ENCODE measurements at regions not wholly inside any gene's neighbourhood (a gene's known extent, or its start where the extent isn't known, plus 50 kb on each side); places are given as distances from the start of the nearest gene placed in this dataset.

DNA sequence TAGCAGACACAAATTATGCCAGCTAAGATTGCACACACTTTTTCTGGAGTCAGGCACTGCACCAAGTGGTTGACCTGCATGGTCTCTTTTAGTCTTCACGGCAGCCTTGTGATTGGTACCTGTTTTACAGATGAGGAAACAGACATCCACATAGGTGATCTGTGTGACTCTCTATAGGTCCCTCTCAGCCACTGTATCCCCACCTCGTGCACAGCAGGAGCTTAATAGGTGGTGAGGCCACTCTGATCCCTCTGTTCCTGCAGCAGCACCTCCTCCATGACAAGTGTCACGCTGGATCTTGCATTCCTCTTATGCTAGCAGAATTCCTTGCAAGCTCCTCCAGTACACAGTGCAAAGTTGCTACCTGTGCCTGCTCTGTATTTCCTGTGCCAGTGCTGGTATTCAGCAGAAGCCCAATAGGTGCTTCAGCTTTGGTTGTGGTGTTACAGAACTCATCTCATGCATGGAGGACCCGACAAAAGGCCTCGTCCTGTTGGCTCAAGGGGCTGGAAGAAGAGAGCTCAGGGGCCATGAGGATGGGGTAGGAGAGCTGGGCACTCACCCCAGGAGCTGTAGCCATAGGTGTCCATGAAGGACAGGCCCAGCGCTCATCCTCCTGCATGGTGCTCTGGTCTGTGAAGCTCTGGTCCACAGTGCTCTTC lies 546.7 kb downstream of the PTPRU start:
- H3K27me3 ChIP-seq (ENCODE audit: control insufficient read depth, insufficient read depth, low read length), result no peaks in the 10 kb centered on the region
- H3K4me3 ChIP-seq (ENCODE audit: low read depth, low read length), result no peak overlapping the region
- TF ChIP-seq, protein P1, sequence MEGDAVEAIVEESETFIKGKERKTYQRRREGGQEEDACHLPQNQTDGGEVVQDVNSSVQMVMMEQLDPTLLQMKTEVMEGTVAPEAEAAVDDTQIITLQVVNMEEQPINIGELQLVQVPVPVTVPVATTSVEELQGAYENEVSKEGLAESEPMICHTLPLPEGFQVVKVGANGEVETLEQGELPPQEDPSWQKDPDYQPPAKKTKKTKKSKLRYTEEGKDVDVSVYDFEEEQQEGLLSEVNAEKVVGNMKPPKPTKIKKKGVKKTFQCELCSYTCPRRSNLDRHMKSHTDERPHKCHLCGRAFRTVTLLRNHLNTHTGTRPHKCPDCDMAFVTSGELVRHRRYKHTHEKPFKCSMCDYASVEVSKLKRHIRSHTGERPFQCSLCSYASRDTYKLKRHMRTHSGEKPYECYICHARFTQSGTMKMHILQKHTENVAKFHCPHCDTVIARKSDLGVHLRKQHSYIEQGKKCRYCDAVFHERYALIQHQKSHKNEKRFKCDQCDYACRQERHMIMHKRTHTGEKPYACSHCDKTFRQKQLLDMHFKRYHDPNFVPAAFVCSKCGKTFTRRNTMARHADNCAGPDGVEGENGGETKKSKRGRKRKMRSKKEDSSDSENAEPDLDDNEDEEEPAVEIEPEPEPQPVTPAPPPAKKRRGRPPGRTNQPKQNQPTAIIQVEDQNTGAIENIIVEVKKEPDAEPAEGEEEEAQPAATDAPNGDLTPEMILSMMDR (IDR thresholded peaks at IDR 0.05; ENCODE audit: insufficient read depth, low read length, poor library complexity, severe bottlenecking), result no peak
- DNase-seq (ENCODE audit: low read depth), result no peak
- no peaks in the 10 kb centered on the region for H3K36me3 ChIP-seq (ENCODE audit: control insufficient read depth, insufficient read depth, low read length)

DNA sequence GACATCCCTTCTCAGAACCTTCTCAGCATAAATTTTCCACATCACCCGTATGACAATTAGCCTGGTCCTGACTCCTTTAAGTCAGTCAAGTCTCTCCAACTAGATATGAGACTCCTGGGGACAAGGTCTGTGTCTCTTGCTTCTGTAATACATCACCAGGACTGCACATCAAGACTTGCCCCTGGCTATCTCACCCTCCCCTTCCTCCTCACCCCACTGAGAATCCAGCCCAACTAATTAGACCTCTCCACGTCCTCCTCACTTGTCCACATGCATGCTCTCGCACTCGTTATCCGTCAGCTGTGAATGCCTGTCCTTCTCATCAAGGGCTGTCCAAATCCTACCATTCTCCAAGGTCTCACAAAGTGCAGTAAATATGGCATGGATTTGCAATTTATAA lies 542.8 kb downstream of the PTPRU start:
- TF ChIP-seq, protein P1 (IDR thresholded peaks at IDR 0.05; ENCODE audit: insufficient read depth, low read length, poor library complexity, severe bottlenecking), result no peak

DNA sequence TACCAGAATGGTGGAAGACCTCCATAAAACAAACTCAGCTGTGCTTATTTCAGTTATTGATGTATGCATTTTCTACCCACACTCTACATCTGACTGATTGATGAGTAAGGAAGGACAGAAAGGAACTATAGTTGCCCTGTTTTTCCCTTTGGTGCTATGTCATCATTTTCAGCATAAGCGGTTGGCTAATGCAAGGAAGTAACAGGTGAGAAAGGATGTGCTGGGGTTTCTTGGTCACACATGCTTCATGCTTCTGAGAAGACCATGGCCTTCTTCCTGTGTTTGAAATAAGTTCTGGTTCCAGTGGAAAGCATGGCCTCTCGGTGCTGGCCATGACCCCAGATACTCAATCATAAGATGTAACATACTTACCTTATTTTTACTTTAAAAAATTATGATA lies 541.2 kb downstream of the PTPRU start:
- Histone ChIP-seq H3K27me3 (ENCODE audit: control insufficient read depth, insufficient read depth, low read length) (no peaks in the 10 kb centered on the region), H3K36me3 (ENCODE audit: control insufficient read depth, insufficient read depth, low read length) (no peaks in the 10 kb centered on the region), H3K4me3 (ENCODE audit: low read depth, low read length) (no peak overlapping the region)
- DNase-seq (ENCODE audit: low read depth), result no peak
- TF ChIP-seq, protein P1 (IDR thresholded peaks at IDR 0.05; ENCODE audit: insufficient read depth, low read length, poor library complexity, severe bottlenecking), result no peak

More for the DNA sequence above, 542.8 kb downstream of the PTPRU start:
- no peaks in the 10 kb centered on the region for H3K27me3 ChIP-seq (ENCODE audit: control insufficient read depth, insufficient read depth, low read length)
- H3K4me3 ChIP-seq (ENCODE audit: low read depth, low read length), result no peak overlapping the region
- no peak for DNase-seq (ENCODE audit: low read depth)
- H3K36me3 ChIP-seq (ENCODE audit: control insufficient read depth, insufficient read depth, low read length), result no peaks in the 10 kb centered on the region

DNA sequence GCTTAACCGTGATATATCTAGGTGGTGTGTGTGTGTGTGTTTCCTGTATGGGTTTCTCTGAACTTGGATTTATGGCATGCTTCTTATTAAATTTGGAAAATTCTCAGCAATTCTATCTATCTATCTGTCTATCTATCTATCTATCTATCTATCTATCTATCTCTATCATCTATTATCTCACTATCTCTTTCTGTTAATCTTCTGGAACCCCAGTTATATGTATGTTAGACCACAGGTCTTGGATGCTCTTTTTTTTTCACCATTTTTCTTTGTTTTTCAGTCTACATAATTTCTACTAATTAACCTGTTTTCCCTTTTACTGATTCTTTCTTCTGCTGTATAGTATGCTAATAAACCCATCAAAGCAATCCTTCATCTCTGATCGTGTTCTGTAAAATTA lies 538.0 kb downstream of the PTPRU start:
- no peak for DNase-seq (ENCODE audit: low read depth)
- no peak overlapping the region for H3K4me3 ChIP-seq (ENCODE audit: low read depth, low read length)
- H3K36me3 ChIP-seq (ENCODE audit: control insufficient read depth, insufficient read depth, low read length), result no peaks in the 10 kb centered on the region
- no peaks in the 10 kb centered on the region for H3K27me3 ChIP-seq (ENCODE audit: control insufficient read depth, insufficient read depth, low read length)
- TF ChIP-seq, protein P1 (IDR thresholded peaks at IDR 0.05; ENCODE audit: insufficient read depth, low read length, poor library complexity, severe bottlenecking), result no peak

DNA sequence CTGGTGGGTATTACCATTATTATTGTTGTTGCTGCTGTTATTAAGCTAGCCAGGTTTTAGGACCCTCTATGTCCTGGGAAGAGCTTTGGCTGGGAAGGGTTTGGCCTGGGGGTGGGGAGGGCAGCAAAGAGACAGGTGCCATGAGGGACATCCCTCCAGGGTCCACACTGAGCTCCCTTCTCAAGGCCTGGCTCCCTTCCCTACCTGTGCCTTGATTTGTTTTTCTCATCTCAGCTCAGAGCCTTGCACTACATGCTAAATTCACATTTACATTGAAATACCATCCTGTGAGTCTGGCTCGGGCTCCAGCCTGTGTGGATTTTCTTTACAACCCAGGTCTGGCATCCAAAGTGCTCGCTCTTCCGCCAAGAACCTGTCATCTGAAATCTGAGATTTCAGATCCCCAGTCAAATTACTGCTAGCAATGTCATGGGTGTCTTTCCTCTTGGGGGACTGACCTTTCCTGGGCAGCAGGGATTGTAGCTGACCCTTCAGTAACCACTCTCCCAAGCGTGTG lies 536.3 kb downstream of the PTPRU start:
- H3K36me3 ChIP-seq (ENCODE audit: control insufficient read depth, insufficient read depth, low read length), result no peaks in the 10 kb centered on the region
- H3K4me3 ChIP-seq (ENCODE audit: low read depth, low read length), result no peak overlapping the region
- H3K27me3 ChIP-seq (ENCODE audit: control insufficient read depth, insufficient read depth, low read length), result peaks cover 4% of the 10 kb centered on the region
- DNase-seq (ENCODE audit: low read depth), result no peak
- TF ChIP-seq, protein P1 (IDR thresholded peaks at IDR 0.05; ENCODE audit: insufficient read depth, low read length, poor library complexity, severe bottlenecking), result no peak

Data from kidney epithelial cell (primary cell).